LNCaP clone FGC (cell line): ENCODE measurements at regions not wholly inside any gene's neighbourhood (a gene's known extent, or its start where the extent isn't known, plus 50 kb on each side); places are given as distances from the start of the nearest gene placed in this dataset.

Experiments used
- DNase-seq: peaks from one replicate; pipeline ENCODE4 v3.0.0-alpha.2; 2011; ENCODE audit warnings: low read depth
- H3K4me3 ChIP-seq: 2 replicates; pipeline ENCODE4 v1.5.1; 2011; ENCODE audit warnings: mild to moderate bottlenecking, low read depth, low read length, control low read depth
- CTCF ChIP-seq: IDR thresholded peaks from 2 replicates; pipeline ENCODE4 v1.5.1; 2012; ENCODE audit warnings: mild to moderate bottlenecking; ENCODE audit not compliant: control insufficient read depth, insufficient read depth; ENCODE audit errors: extremely low read depth

- no peak for TF ChIP-seq CTCF
- no peak for DNase-seq
- no peak overlapping the region for H3K4me3 ChIP-seq
Measured at GRCh38 chr3:152091725-152092124, 177.0 kb upstream of the MBNL1 start.

GRCh38 chr3:152093901-152094300, 174.8 kb upstream of the MBNL1 start:
- H3K4me3 ChIP-seq = no peak overlapping the region
- no peak for TF ChIP-seq CTCF
- DNase-seq = no peak

GRCh38 chr3:152094406-152094805, 174.3 kb upstream of the MBNL1 start:
- no peak for DNase-seq
- no peak for TF ChIP-seq CTCF
- H3K4me3 ChIP-seq = no peak overlapping the region

GRCh38 chr3:152095472-152095871, 173.3 kb upstream of the MBNL1 start:
- TF ChIP-seq CTCF = no peak
- no peak for DNase-seq

GRCh38 chr3:152096280-152096906, 172.3 kb upstream of the MBNL1 start:
- TF ChIP-seq CTCF = no peak
- DNase-seq = no peak
- no peak overlapping the region for H3K4me3 ChIP-seq

More at GRCh38 chr3:152095472-152095871, 173.3 kb upstream of the MBNL1 start:
- H3K4me3 ChIP-seq = no peak overlapping the region

- DNase-seq = no peak
- no peak overlapping the region for H3K4me3 ChIP-seq
- no peak for TF ChIP-seq CTCF
Measured at GRCh38 chr3:152097120-152097519, 171.6 kb upstream of the MBNL1 start.

- H3K4me3 ChIP-seq = no peak overlapping the region
- no peak for DNase-seq
- no peak for TF ChIP-seq CTCF
Measured at GRCh38 chr3:152097770-152098169, 171.0 kb upstream of the MBNL1 start.
